AG09319 (cell line): ENCODE measurements at regions not wholly inside any gene's neighbourhood (a gene's known extent, or its start where the extent isn't known, plus 50 kb on each side); places are given as distances from the start of the nearest gene placed in this dataset.

Experiments used
- DNase-seq: peaks from one replicate; pipeline ENCODE4 v3.0.0-alpha.2; 2010; ENCODE audit warnings: low read depth; ENCODE audit errors: extremely low read depth
- CTCF ChIP-seq: IDR thresholded peaks from 2 replicates; pipeline ENCODE4 v1.5.1; 2011; ENCODE audit warnings: low read depth, mild to moderate bottlenecking, inconsistent platforms, low read length, moderate library complexity

DNA sequence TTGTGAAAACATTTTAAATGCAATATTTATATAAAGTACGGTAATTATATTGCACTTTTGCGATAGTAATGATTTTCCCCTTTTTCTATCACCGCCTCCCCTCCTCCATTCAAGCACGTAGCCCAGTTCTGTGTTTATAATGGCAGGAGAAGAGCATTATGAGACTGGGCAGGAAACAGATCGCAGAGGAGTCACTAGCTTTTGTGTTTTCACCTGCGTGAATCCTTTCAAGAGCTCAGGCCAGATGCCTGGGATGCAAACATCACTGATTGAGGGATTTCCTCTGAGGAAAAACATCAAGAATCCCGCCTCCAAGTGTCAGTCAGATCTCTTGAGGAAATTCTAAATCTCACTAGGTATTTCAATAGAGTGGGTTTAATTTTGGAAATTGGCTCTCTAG, 178.4 kb upstream of the FN1 start:
- TF ChIP-seq CTCF = no peak
- DNase-seq = no peak

DNA sequence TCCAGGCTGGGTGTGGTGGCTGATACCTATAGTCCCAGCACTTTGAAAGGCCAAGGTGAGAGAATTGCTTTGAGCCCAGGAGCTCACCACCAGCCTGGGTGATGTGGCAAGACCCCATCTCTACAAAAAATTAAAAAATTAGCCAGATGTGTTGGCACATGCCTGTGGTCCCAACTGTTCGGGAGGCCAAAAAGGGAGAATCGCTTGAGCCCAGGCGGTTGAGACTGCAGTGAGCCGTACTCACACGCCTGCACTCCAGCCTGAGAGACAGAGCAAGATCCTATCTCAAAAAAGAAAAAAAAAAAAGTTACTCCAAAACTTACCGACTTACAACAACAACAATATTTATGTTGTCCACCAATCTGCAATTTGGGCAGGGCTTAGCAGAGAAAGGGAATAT, 178.0 kb upstream of the FN1 start:
- TF ChIP-seq CTCF = no peak

DNA sequence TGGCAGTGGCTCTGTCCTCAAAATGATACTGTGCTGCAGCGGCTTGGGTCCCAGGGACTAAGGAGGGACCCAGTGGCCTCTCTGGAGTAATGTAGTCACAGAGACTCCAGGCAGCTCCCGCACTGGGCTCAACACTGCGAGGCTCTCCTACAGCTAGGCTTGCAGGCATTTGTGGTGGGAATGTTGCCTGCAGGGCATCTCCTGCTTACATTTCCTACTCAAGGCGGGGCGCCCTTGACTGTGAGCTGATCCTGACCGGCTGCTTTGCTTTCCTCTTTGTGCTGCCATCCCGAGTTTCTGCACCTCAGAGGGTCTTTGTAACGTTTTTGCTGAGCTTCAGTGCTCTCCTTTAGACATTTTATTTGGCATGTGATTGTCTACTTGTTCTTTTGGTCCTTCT, 177.4 kb upstream of the FN1 start:
- no peak for DNase-seq
- TF ChIP-seq CTCF = no peak; the same call in 1 of the 2 replicates

More for the DNA sequence above, 178.0 kb upstream of the FN1 start:
- DNase-seq = no peak

DNA sequence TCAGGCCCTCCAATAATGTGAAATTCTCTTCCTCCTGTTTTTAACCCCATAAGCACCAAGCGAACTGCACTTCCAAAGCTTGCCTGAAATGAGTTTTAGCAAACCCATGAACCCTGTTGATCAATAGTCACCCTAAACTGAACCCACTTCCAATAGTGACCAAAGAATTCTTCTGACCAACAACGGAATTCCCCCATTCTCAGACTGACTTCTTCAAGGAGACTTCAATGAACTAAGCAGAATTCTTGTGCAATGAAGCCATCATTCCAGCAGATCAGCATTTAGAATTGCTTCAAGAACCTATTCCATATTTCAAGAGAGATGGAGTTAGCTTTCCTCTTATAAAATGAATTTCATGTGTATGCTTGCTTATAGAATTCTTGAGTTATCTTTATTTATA, 176.9 kb upstream of the FN1 start:
- no peak for DNase-seq
- no peak for TF ChIP-seq CTCF

DNA sequence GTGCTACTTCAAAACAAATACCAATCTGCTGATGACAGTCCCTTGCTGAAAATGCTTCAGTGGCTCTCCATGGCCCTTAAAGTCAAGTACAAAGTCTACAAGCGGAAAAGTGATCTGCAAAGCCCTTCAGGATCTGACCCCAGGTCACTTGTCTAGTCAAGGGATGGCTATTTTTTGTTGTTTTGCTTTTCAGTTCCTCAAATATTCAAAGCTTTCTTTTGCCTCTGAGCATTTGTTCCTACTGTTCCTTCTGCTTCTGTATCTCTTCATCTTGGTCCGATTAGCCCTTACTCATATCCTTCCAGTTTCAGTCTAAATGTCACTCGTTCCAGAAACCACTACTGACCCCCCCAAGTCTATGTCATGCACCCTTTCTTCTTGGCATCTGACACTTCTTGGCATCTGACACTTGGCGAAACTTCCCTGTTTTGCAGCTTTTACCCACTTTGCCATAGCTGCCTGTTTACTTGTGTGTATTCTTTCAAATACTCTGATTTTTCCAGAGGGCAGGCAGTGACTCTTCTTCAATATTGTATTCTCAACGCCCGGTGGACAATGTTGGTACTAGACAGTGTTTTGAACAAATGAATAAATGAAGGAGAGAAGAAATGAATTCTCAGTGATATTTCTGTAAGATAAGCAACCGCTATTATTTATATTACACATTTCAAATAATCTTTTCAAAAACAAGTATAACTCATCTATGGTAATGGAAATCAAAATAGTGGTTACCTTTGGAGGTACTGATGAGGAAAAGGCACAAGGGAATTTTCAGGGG, 175.9 kb upstream of the FN1 start:
- no peak for TF ChIP-seq CTCF

GRCh38 chr2:215609089-215610032, 173.5 kb upstream of the FN1 start:
- DNase-seq = no peak
- TF ChIP-seq CTCF = no peak

More for the DNA sequence above, 175.9 kb upstream of the FN1 start:
- no peak for DNase-seq

- no peak for DNase-seq
- no peak for TF ChIP-seq CTCF
Measured at GRCh38 chr2:215607766-215608165, 171.9 kb upstream of the FN1 start.
